GM19351 (cell line): ENCODE measurements at regions not wholly inside any gene's neighbourhood (a gene's known extent, or its start where the extent isn't known, plus 50 kb on each side); places are given as distances from the start of the nearest gene placed in this dataset.

Experiments
- ATAC-seq: cut with Tn5 transposase; IDR thresholded peaks from one replicate; pipeline ENCODE4 v1.9.1; 2021; ENCODE audit warnings: mild to moderate bottlenecking, moderate library complexity; ENCODE audit not compliant: unreplicated experiment

- no peak for ATAC-seq
Measured at GRCh38 chr1:96374076-96374762, 347.4 kb upstream of the PTBP2 start.

DNA sequence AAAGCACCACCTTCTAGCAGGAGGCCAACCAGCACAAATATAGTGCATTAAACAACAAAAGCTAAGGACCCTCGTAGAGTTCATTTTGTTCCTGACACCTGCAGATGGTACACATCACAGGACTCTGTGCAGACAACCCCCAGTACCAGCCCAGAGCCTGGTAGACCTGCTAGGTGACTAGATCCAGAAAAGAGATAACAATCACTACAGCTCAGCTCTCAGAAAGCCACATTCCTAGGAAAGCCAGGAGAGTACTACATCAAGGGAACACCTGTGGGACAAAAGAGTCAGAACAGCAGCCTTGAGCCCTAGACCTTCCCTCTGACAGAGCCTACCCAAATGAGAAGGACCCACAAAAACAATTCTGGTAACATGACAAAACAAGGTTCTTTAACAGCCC lies 344.7 kb upstream of the PTBP2 start:
- ATAC-seq = no peak

DNA sequence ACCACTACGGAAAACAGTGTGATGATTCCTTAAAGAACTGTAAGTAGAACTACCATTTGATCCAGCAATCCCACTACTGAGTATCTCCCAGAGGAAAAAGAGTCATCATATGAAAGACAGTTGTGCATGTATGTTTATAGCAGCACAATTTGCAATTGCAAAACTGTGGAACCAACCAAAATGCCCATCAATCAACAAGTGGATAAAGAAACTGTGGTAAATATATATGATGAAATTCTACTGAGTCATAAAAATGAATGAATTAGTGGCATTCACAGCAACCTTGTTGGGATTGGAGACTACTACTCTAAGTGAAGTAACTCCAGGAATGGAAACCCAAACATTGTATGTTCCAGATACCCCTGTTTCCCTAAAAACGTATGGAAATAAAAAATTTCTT lies 337.0 kb upstream of the PTBP2 start:
- ATAC-seq = no peak

DNA sequence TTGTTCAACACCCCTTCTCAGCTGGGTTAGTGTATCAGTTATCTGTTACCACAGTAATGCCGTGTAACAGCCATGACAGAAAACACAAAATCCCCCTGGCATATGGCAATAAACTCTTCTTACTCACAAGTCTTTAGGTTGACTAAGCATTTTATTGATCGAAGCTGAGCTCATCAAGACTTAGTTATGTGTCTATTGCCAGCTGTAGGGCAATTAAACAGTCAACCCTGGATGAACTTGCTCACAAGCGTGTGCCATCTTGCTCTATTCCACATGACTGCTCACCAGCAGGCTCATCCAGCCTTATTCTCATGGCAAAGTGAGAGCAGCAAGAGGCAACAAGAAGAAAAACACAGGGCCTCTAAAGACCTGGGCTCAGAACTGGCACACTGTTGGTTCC lies 333.8 kb upstream of the PTBP2 start:
- ATAC-seq = no peak

DNA sequence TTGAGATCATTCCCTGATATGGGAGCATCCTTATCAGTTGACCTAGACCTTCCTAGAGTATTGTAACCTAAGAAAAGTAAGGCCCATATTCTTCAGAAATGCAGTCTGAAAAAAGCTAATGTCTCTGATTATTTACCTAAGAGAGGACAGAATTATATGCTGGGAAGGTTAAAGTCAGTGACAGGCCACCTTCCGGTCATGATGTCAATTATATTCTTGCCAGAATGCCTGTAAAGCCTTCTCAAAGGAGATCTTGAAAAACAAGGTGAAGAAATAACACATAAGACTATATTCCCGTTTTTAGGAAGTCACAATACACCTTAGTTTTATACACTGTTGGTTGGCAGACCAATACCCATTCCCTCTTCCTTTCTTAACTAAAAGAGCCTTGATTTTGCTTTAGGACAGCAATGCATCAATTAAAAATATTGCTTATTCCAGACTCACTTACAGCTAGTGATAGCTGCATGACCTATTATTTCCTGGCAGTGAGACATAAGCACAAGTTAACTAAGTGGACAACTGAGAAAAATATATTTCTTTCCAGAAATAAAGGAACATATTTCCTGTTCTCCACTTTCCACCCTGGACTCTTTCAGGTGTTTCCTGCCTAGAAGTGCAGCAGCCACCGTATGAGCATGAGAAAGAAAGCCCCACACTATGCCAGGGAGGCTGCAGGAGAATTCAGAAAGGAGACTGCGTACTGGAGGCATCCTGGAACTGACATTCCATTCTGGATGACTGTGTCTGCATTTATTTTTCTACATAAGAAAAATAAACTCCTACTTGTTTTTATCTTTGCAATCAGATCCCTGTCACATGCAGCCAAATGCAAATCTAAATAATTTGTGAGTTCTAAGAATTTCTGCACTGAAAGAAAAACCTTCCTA lies 332.9 kb upstream of the PTBP2 start:
- no peak for ATAC-seq

DNA sequence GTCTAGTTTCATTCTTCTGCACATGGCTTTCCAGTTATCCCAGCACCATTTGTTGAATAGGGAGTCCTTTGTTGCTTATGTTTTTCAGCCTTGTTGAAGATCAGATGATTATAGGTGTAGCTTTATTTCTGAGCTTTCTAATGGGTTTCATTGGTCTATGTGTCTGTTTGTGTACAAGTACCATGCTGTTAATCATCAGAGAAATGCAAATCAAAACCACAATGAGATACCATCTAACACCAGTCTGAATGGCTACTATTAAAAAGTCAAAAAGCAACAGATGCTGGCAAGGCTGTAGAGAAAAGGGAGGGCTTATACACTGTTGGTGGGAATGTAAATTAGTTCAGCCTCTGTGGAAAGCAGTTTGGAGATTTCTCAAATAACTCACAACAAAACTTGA lies 321.5 kb upstream of the PTBP2 start:
- no peak for ATAC-seq

DNA sequence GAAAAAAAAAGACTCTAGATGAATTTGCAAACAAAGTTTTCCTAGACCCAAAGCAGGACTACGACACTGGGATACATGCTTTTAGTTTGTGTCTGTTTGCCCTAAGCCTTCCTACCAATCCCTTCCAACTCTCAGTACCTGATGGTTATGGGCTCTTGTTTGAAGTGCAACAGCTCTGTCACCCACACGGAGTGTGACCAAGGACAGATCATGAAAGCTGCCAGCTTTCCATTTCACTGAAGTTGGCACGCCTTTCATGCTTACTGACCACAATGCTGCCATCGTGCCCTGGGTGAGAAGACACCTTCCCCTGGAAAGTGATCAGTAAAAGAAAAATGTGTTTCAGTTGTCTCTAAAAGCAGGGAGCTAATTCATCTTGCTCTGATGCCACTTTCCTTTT lies 312.5 kb upstream of the PTBP2 start:
- no peak for ATAC-seq

DNA sequence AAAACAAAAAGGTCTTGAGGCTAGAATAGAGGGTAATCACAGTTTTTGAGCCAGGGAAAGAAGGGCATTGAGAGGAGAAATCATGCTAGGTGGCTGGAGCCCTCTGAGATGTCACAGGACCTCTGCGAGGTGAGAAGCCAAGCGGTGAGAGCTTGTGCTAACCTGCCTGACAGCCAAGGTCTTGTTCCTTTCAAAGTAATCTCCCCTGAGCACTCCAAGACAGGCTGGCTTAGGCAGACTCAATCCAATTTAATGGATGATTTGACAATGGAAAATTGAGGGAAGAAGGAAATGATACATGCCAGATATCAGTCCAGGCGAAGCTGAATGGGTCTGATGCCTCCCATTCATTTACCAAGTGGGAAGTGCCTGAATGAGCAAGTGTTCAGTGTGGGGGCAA lies 311.9 kb upstream of the PTBP2 start:
- no peak for ATAC-seq

DNA sequence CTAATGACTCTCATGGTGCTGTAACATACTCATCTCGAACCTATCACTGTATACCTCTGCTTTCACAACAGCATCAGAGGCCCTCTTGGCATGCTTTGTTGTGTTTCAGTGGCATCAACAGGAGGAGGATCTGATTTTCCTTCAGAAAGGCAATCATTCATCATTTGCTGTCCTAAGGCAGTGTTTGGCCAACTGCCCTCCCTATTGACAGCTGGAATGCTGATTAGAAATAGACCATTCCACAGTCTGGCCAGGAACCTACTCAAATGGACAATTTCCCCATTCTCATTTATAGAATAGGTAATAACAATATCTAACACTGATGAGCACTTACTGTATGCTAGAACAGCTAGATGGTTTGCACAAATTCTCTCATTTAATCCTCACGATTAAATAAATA lies 310.6 kb upstream of the PTBP2 start:
- no peak for ATAC-seq

DNA sequence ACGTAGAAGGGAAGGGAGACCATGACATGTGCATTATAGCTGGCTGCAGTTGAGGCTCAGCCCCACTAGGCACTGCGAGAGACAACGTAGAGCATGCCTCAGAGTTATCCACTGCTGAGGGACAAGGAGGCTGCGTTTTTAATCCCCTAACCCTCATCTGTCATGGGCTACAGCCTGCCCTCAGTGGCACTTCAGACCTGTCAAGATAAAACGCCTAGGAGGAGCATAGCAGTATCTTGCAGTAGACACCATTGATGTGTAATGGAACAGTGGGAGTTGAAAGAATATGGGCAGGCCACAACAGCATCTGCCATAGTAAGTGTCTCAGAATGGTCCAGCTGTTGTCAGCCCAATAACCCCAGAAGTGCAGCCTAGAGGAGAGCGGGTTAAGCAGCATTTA lies 307.0 kb upstream of the PTBP2 start:
- no peak for ATAC-seq

- no peak for ATAC-seq
Measured at GRCh38 chr1:96416111-96416595, 305.4 kb upstream of the PTBP2 start.

DNA sequence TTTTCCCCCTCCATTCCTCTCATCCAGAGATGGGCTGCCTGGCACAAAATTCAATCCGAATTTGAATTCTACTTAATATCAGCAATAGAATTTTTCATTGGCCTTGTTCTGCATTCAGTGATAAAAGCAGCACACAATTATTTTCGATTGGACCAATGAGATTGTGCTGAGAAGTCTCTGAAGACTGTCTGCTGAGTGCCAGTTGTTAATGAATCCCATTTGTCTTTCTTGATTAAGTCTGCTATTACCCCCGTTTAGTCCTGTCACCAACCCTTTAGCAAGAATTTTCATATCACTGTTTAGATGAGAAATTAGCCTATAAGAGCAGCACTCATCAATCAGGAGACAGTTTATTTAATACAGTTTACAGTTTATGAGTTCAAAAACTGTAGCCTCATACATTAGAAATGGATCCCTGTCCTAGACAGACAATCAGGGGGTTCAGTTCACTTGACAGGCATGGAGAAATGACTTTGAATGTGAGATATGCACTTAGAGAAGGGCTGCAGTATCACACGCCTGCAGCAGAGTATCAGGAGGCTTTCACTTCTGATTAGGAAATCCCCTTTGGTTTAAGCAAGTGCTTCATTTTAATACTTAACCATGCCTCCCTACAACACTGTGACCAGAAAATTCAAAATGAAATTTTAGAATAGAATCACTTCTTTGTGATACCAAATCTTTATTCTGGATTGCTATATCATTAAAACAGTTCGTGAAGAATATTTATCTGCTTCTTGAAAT lies 304.7 kb upstream of the PTBP2 start:
- ATAC-seq = peak; percentile 80

- ATAC-seq = no peak
Measured at GRCh38 chr1:96418969-96419368, 302.6 kb upstream of the PTBP2 start.

GRCh38 chr1:96424877-96425276 lies 296.7 kb upstream of the PTBP2 start:
- no peak for ATAC-seq

GRCh38 chr1:96425382-96426129 lies 296.0 kb upstream of the PTBP2 start:
- no peak for ATAC-seq

- ATAC-seq = no peak
Measured at GRCh38 chr1:96427616-96428015, 294.0 kb upstream of the PTBP2 start.

DNA sequence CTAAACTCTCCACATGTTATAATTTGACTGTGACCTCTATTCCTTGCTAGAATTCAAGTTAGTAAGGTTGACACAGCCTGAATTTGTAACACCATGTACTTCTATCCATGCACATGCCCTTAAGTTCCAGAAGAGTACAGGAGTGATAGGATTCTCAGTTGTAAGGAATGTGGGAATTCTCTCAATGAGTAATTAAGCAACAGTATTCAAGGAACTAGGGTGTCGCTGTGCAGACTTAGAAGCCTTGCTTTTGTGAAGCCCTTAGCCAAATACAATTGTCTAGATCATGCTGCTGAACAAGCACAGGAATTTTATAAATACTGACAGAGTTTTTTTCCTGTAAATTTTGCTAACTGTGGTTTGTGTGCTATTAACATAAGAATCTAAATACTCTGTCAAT lies 276.3 kb upstream of the PTBP2 start:
- ATAC-seq = no peak

DNA sequence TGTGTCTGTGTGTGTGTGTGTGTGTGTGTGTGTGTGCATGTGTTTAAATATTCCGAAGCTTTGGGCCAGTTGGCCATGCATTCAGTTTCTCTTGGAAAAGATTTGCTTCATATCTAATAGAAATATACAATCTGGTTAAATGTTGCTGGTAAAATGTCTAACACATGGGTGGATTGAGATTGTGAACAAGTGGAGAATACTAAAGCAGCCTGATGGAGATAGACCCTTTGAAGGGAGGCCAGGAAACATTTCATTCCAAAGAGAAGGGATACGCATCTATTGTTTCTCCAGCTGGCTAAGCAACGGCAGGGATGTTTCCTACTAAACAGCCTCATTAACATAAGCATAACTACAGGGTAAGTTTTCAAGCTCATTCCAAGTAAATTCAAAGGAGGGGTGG lies 257.5 kb upstream of the PTBP2 start:
- no peak for ATAC-seq

- ATAC-seq = no peak
Measured at GRCh38 chr1:96464522-96464921, 257.1 kb upstream of the PTBP2 start.

DNA sequence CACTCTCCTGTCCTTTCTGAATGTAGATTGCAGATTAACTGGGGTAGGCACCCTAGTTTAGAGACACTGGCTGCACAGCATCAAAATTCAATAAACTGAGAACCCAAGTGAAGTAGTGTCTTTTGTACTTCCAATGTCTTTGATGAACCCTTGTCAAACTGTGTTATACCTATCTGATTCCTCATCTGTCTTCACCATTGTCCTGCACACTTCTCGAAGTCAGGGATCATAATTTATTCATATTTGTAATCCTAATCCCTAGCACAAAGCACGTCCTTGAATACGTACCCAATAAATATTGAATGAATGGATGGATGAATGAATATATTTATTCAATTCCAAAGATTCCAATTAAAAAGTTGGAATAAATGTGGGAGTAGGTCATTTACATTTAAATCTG lies 256.6 kb upstream of the PTBP2 start:
- no peak for ATAC-seq

GRCh38 chr1:96465441-96465840 lies 256.1 kb upstream of the PTBP2 start:
- ATAC-seq = no peak
